BJ (cell line): ENCODE measurements at regions not wholly inside any gene's neighbourhood (a gene's known extent, or its start where the extent isn't known, plus 50 kb on each side); places are given as distances from the start of the nearest gene placed in this dataset.

ENCODE experiments used
- CTCF ChIA-PET: fragments of 350-600 bp; formaldehyde crosslinking; extraction: SDS; loops from one replicate; lab custom pipeline; 2021; ENCODE audit warnings: antibody characterized with exemption, inconsistent platforms; lab: Yijun Ruan, JAX
- POLR2A ChIA-PET: fragments of 300-600 bp; sonication (Branson Sonifier 250); formaldehyde crosslinking; extraction: SDS; loops from one replicate; lab custom pipeline; 2021; ENCODE audit warnings: antibody characterized with exemption; lab: Charles Lee
- DNase-seq: peaks from one replicate; pipeline ENCODE4 v3.0.0-alpha.2; 2011; ENCODE audit warnings: low read depth
- H3K27me3 ChIP-seq: 2 replicates; pipeline ENCODE4 v1.6.0; 2011; ENCODE audit warnings: low read length; ENCODE audit not compliant: control insufficient read depth, insufficient read depth
- H3K36me3 ChIP-seq: 2 replicates; pipeline ENCODE4 v1.5.1; 2011; ENCODE audit warnings: low read length; ENCODE audit not compliant: control insufficient read depth, insufficient read depth
- H3K4me3 ChIP-seq: 2 replicates; pipeline ENCODE4 v1.5.1; 2011; ENCODE audit warnings: low read depth, mild to moderate bottlenecking, control low read depth, low read length
- TF ChIP-seq, protein P1 (sequence below): IDR thresholded peaks from 2 replicates; pipeline ENCODE4 v1.5.1; 2011; ENCODE audit warnings: low read depth, mild to moderate bottlenecking, control low read depth, inconsistent platforms, low read length, moderate library complexity; ENCODE audit not compliant: insufficient read depth

GRCh38 chr1:228821252-228821651 lies 86.0 kb downstream of the RHOU start:
- Histone ChIP-seq H3K4me3 (no peak overlapping the region), H3K36me3 (no peaks in the 10 kb centered on the region), H3K27me3 (peaks cover 3% of the 10 kb centered on the region; the same call in 1 of the 2 replicates)
- POLR2A ChIA-PET: no interaction called here
- TF ChIP-seq, protein P1, sequence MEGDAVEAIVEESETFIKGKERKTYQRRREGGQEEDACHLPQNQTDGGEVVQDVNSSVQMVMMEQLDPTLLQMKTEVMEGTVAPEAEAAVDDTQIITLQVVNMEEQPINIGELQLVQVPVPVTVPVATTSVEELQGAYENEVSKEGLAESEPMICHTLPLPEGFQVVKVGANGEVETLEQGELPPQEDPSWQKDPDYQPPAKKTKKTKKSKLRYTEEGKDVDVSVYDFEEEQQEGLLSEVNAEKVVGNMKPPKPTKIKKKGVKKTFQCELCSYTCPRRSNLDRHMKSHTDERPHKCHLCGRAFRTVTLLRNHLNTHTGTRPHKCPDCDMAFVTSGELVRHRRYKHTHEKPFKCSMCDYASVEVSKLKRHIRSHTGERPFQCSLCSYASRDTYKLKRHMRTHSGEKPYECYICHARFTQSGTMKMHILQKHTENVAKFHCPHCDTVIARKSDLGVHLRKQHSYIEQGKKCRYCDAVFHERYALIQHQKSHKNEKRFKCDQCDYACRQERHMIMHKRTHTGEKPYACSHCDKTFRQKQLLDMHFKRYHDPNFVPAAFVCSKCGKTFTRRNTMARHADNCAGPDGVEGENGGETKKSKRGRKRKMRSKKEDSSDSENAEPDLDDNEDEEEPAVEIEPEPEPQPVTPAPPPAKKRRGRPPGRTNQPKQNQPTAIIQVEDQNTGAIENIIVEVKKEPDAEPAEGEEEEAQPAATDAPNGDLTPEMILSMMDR: no peak
- CTCF ChIA-PET: no interaction called here
- DNase-seq: no peak

GRCh38 chr1:228823200-228823599 lies 87.9 kb downstream of the RHOU start:
- Histone ChIP-seq H3K36me3 (no peaks in the 10 kb centered on the region), H3K4me3 (no peak overlapping the region), H3K27me3 (peaks cover 5% of the 10 kb centered on the region)
- CTCF ChIA-PET: interaction anchor here (0.6 to 1.6 kb wide), 3 partner anchors 9 to 91 kb away, joined by 4 read pairs; no protein-coding TSS in a partner anchor
- POLR2A ChIA-PET: no interaction called here
- TF ChIP-seq, protein P1: no peak
- DNase-seq: no peak

DNA sequence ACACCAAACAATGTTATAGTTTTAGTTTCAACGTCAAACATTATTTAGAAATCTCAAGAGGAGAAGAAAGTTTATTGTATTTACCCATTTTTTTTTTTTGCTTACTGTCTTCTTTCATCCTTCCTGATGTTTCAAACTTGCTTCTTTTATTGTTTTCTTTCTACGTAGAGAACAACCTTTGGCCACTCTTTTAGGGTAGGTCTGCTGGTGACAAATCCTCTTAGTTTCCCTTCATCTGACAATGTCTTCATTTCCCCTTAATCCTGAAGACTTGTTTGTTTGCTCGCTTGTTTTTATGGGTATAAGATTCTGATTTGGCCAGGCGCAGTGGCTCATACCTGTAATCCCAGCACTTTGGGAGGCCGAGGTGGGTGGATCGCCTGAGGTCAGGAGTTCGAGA lies 89.1 kb downstream of the RHOU start:
- Histone ChIP-seq H3K4me3 (no peak overlapping the region), H3K27me3 (peaks cover 5% of the 10 kb centered on the region), H3K36me3 (no peaks in the 10 kb centered on the region)
- POLR2A ChIA-PET: no interaction called here
- no peak for DNase-seq
- TF ChIP-seq, protein P1: no peak
- CTCF ChIA-PET: interaction anchor here (0.7 kb wide), 1 partner anchor 52 kb away, joined by 3 read pairs; no protein-coding TSS in a partner anchor

DNA sequence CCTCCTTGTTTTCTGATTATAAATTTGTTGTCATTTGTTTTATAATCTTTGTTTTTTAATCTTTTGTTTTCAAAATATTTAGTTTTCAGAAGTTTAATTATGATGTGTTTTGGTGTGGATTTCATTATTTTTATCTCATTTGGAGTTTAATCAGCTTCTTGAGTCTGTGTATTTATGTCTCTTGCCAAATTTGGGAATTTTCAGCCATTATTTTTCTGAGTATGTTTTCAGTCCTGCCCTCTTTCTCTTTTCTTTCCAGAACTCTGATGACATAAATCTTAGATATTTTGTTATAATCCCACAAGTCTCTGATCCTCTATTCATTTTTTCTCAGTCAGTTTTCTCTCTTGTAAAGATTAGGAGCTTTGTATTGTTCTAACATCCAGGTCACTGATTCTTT lies 89.8 kb downstream of the RHOU start:
- DNase-seq: no peak
- ChIA-PET CTCF (interaction anchor here (0.7 kb wide), 1 partner anchor 52 kb away, joined by 3 read pairs; no protein-coding TSS in a partner anchor), POLR2A (no interaction called here)
- Histone ChIP-seq H3K4me3 (no peak overlapping the region), H3K27me3 (peaks cover 5% of the 10 kb centered on the region), H3K36me3 (no peaks in the 10 kb centered on the region)
- TF ChIP-seq, protein P1: no peak

DNA sequence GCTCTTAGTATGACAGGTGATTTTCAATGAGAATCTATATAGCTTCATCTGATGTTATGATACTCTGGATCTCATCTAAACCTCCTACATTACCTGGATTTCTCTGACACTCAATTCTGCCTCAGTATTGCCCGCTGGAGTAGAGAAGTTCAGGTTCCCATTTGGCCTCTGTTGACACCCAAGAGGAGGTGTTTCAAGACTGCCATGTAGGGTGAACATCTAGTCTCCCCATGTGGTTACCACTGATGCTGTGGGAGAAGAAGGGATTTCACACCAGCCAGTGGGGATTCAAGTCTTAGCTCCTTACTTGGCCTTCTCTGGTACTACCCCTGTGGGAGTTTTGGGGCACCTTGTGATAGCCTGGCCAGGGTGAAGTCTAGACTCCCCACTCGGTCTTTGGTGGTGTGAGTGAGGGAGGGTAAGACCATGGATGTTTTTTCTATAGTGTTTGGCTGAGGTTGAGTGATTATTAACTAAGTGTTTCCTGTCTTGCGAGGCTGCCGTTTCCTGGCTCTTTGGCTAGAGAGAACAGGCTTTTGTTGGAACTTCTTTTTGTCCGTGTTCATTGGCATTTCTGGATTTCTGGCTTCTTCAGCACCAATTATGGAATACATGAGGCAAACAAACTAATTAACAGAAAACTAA lies 90.7 kb downstream of the RHOU start:
- DNase-seq: no peak
- Histone ChIP-seq H3K4me3 (no peak overlapping the region), H3K36me3 (no peaks in the 10 kb centered on the region), H3K27me3 (peaks cover 5% of the 10 kb centered on the region)
- POLR2A ChIA-PET: no interaction called here
- CTCF ChIA-PET: interaction anchor here (0.7 kb wide), 1 partner anchor 8 kb away, joined by 3 read pairs; no protein-coding TSS in a partner anchor
- TF ChIP-seq, protein P1: no peak
